Fibroblast of pulmonary artery (primary cell): ENCODE measurements at regions not wholly inside any gene's neighbourhood (a gene's known extent, or its start where the extent isn't known, plus 50 kb on each side); places are given as distances from the start of the nearest gene placed in this dataset.
A peak's percentile ranks its signal among the peaks of the same experiment; 100 is the strongest.

Source experiments
- DNase-seq: peaks from one replicate; pipeline ENCODE4 v3.0.0-alpha.2; 2010; ENCODE audit warnings: low read depth
- H3K4me3 ChIP-seq: replicated peaks from 2 replicates; pipeline ENCODE4 v1.5.1; 2011; ENCODE audit warnings: low read depth, mild to moderate bottlenecking, control low read depth, low read length, moderate library complexity
- CTCF ChIP-seq: IDR thresholded peaks from 2 replicates; pipeline ENCODE4 v1.5.1; 2011; ENCODE audit warnings: mild to moderate bottlenecking, control low read depth, low read length, inconsistent platforms; ENCODE audit errors: missing control alignments

DNA sequence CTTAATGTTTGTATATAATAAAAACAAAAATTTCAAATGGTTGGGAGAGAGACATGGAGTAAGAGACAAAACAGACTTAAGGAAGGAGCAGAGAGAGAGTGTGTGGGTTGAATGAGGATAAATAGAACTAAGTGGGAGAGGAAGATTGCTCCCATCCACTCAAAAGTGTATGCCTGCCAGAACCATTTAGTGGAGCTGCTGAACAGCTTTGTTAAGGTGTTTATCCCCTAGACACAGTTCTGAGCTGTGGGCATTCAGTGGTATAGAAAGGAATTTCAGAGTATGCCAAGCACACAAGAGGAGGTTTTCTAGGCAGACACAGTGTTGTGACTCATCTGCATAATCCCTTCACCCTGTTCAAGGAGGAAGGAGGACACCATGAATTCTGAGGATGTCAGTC is 508.6 kb upstream of the EPHA5 start:
- DNase-seq, result peak; percentile 39
- TF ChIP-seq CTCF, result no peak
- no peak overlapping the region for H3K4me3 ChIP-seq

DNA sequence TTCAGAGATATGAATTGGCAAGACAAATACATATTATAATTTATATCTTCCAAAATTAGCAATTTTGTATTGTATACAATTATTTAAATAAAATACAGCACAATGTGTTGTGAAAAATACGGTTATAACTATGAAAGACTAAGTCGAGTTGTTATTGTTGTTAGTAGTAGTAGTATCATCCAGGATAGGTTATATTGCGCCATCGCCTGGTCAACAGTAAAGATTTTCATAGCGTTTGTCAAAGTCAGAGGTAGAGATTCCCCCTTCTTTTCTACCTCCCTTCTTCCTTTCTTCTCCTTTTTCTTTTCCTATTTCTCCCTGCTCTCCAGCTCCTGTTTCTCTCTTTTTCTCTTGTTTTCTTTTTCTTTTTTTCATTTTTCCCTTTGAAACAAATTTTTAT is 499.1 kb upstream of the EPHA5 start:
- peak; percentile 27 for TF ChIP-seq CTCF
- peak; percentile 55 for DNase-seq
- H3K4me3 ChIP-seq, result no peak overlapping the region

- TF ChIP-seq CTCF, result no peak
- no peak overlapping the region for H3K4me3 ChIP-seq
- no peak for DNase-seq
Observed at GRCh38 chr4:66164869-66165268, 494.6 kb upstream of the EPHA5 start.

GRCh38 chr4:66160606-66161005 is 490.3 kb upstream of the EPHA5 start:
- TF ChIP-seq CTCF, result no peak
- DNase-seq, result peak; percentile 46
- no peak overlapping the region for H3K4me3 ChIP-seq

GRCh38 chr4:66157594-66157993 is 487.3 kb upstream of the EPHA5 start:
- DNase-seq, result no peak
- no peak overlapping the region for H3K4me3 ChIP-seq
- TF ChIP-seq CTCF, result no peak

GRCh38 chr4:66130042-66130441 is 459.8 kb upstream of the EPHA5 start:
- no peak overlapping the region for H3K4me3 ChIP-seq
- no peak for DNase-seq
- no peak for TF ChIP-seq CTCF

GRCh38 chr4:66123831-66124413 is 453.6 kb upstream of the EPHA5 start:
- no peak overlapping the region for H3K4me3 ChIP-seq
- no peak for DNase-seq
- no peak for TF ChIP-seq CTCF
